DND-41 (cell line): ENCODE measurements at regions not wholly inside any gene's neighbourhood (a gene's known extent, or its start where the extent isn't known, plus 50 kb on each side); places are given as distances from the start of the nearest gene placed in this dataset.
A peak's percentile ranks its signal among the peaks of the same experiment; 100 is the strongest.

Experiments
- ATAC-seq: fragments of 200-7000 bp; cut with Tn5 transposase; 3 replicates; pipeline ENCODE4 v1.9.1; 2021; ENCODE audit warnings: low read depth; ENCODE audit not compliant: insufficient read depth
- DNase-seq: peaks from one replicate; pipeline ENCODE4 v3.0.0-alpha.2; 2020
- H2AFZ ChIP-seq: 2 replicates; pipeline ENCODE4 v1.6.0; 2012; ENCODE audit warnings: low read depth, low read length
- H3K27ac ChIP-seq: 2 replicates; pipeline ENCODE4 v1.5.1; 2012; ENCODE audit warnings: low read length, inconsistent platforms
- H3K27me3 ChIP-seq: fragments of 200-600 bp; sonication (generic); 2 replicates; pipeline ENCODE4 v1.6.0; 2012; ENCODE audit warnings: low read length, mild to moderate bottlenecking, inconsistent platforms; ENCODE audit not compliant: insufficient read depth, poor library complexity
- H3K36me3 ChIP-seq: 2 replicates; pipeline ENCODE4 v1.5.1; 2012; ENCODE audit warnings: low read length, inconsistent platforms; ENCODE audit not compliant: insufficient read depth
- H3K4me1 ChIP-seq: 2 replicates; pipeline ENCODE4 v1.5.1; 2012; ENCODE audit warnings: mild to moderate bottlenecking, low read length; ENCODE audit not compliant: insufficient read depth
- H3K4me2 ChIP-seq: 2 replicates; pipeline ENCODE4 v1.6.0; 2012; ENCODE audit warnings: mild to moderate bottlenecking, moderate library complexity, low read length, inconsistent platforms; ENCODE audit not compliant: insufficient read depth
- H3K4me3 ChIP-seq, 2 experiments: fragments of 200-600 bp in 1 of 2; shearing (Covaris generic) in 1 of 2; 2 replicates each; pipeline ENCODE4 v1.5.1; 2012 to 2016; ENCODE audit warnings: inconsistent platforms in 2 of 2, low read length in 2 of 2, mild to moderate bottlenecking in 2 of 2, low read depth in 1 of 2, moderate library complexity in 1 of 2
- H3K79me2 ChIP-seq: 2 replicates; pipeline ENCODE4 v1.6.0; 2012; ENCODE audit warnings: low read length, inconsistent platforms; ENCODE audit not compliant: insufficient read depth
- H3K9ac ChIP-seq: 2 replicates; pipeline ENCODE4 v1.6.0; 2012; ENCODE audit warnings: low read depth, mild to moderate bottlenecking, inconsistent platforms, low read length, moderate library complexity
- H3K9me3 ChIP-seq: 2 replicates; pipeline ENCODE4 v1.5.1; 2012; ENCODE audit warnings: low read length, moderate library complexity, mild to moderate bottlenecking, inconsistent platforms; ENCODE audit not compliant: insufficient read depth, severe bottlenecking
- H4K20me1 ChIP-seq: 2 replicates; pipeline ENCODE4 v1.6.0; 2012; ENCODE audit warnings: low read length; ENCODE audit not compliant: insufficient read depth
- EZH2 ChIP-seq: IDR thresholded peaks from 3 replicates; pipeline ENCODE4 v1.6.1; 2012; ENCODE audit warnings: borderline replicate concordance, low read depth, mild to moderate bottlenecking, moderate library complexity, low read length, inconsistent platforms; ENCODE audit not compliant: severe bottlenecking
- TF ChIP-seq, protein P1 (sequence below): IDR thresholded peaks from 2 replicates; pipeline ENCODE4 v1.5.1; 2012; ENCODE audit warnings: borderline replicate concordance, low read length, moderate library complexity, mild to moderate bottlenecking; ENCODE audit not compliant: poor library complexity, severe bottlenecking; ENCODE audit errors: extremely low read depth

DNA sequence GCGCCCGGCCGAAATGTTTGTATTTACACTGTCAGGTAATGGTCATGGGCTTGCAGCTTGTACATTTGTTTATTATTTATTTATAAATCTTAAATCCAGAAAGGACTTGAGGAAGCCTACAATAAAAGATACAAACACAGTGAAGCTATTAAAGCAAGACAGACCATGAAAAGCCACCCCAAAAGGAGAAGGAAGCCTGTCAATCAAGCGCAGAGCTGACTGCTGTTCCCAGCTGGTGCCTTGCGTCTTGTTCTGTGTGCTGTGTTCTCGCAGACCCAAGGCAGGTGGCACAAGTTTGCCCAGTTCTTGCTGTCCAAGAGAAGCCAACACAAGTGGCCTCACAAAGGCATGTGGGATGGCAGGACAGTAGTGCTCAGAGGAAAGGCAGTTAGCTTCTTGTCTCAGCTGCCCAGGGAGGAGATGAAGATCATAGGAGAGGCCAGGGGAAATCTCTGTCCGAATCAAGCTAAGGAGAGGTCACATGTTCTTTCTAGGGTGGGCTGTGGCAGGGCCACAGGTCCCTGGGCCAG is 73.2 kb downstream of the SLC25A47 start:
- Histone ChIP-seq H3K36me3 (peaks cover 3% of the 10 kb centered on the region; the same call in 1 of the 2 replicates), H3K9ac (no peak overlapping the region), H3K27me3 (no peaks in the 10 kb centered on the region), H2AFZ (no peak overlapping the region), H4K20me1 (no peaks in the 10 kb centered on the region), H3K4me2 (no peak overlapping the region), H3K4me3 (no peak overlapping the region), H3K79me2 (peaks cover 41% of the 10 kb centered on the region), H3K9me3 (no peaks in the 10 kb centered on the region), H3K27ac (0 out of 2 replicates have a peak overlapping the region, but pooled peaks have one; percentile 30), H3K4me1 (peaks cover 20% of the 10 kb centered on the region)
- DNase-seq (no peak), ATAC-seq (no peak)
- TF ChIP-seq EZH2, result no peak
- TF ChIP-seq, protein P1, sequence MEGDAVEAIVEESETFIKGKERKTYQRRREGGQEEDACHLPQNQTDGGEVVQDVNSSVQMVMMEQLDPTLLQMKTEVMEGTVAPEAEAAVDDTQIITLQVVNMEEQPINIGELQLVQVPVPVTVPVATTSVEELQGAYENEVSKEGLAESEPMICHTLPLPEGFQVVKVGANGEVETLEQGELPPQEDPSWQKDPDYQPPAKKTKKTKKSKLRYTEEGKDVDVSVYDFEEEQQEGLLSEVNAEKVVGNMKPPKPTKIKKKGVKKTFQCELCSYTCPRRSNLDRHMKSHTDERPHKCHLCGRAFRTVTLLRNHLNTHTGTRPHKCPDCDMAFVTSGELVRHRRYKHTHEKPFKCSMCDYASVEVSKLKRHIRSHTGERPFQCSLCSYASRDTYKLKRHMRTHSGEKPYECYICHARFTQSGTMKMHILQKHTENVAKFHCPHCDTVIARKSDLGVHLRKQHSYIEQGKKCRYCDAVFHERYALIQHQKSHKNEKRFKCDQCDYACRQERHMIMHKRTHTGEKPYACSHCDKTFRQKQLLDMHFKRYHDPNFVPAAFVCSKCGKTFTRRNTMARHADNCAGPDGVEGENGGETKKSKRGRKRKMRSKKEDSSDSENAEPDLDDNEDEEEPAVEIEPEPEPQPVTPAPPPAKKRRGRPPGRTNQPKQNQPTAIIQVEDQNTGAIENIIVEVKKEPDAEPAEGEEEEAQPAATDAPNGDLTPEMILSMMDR, result no peak

DNA sequence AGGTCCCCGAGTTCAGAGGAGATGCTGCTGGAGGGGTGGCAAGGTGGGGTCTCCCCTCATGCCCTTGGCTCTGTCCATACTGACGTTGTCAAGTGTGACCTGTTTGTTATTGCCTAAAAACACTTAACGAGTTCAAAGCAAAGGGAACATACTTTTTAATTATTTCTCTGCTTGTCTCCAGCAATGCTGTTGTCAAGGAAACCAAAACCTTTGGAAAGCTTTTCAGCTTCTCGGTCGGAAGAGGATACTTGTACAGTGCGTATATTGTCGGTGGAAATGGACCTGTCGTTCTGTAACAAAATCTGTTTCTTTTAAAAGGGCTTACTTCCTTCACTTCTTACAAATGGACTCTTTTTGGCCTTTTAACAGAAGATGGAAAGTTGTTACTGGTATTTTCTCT is 73.9 kb downstream of the SLC25A47 start:
- no peak overlapping the region for H3K9ac ChIP-seq
- peak overlapping the region; percentile 30; the same call in 1 of the 2 replicates for H3K27ac ChIP-seq
- no peaks in the 10 kb centered on the region for H4K20me1 ChIP-seq

DNA sequence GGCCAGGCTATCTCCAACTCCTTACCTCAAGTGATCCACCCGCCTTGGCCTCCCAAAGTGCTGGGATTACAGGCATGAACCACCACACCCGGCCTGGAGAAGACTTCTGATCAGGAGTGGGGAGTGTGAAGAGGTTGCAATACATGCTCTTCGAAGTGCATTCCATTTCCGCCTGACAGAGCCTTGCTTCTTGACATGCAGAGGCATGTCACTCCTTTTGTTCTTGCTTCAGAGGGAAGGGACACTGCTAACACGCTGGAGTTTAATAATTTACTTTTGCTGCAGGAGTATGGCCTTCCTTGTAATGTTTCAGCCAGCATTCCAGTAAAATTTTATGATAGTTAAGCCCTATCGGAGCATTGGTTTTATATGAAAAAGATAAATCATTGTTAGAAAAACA is 74.9 kb downstream of the SLC25A47 start:
- ATAC-seq, result no peak
- TF ChIP-seq, protein P1, result no peak
- no peak for TF ChIP-seq EZH2
- peaks cover 37% of the 10 kb centered on the region for H3K4me1 ChIP-seq
- no peak overlapping the region for H3K4me3 ChIP-seq
- H3K27ac ChIP-seq, result no peak overlapping the region
- H4K20me1 ChIP-seq, result no peaks in the 10 kb centered on the region
- no peak for DNase-seq
- H3K27me3 ChIP-seq, result no peaks in the 10 kb centered on the region
- peaks cover 36% of the 10 kb centered on the region for H3K79me2 ChIP-seq
- no peak overlapping the region for H3K4me2 ChIP-seq
- H3K9ac ChIP-seq, result no peak overlapping the region
- H3K36me3 ChIP-seq, result peaks cover 3% of the 10 kb centered on the region; the same call in 1 of the 2 replicates
- no peak overlapping the region for H2AFZ ChIP-seq
- H3K9me3 ChIP-seq, result no peaks in the 10 kb centered on the region

More for the DNA sequence above, 73.9 kb downstream of the SLC25A47 start:
- Histone ChIP-seq H3K4me2 (no peak overlapping the region), H3K4me1 (peaks cover 27% of the 10 kb centered on the region), H3K9me3 (no peaks in the 10 kb centered on the region), H2AFZ (no peak overlapping the region), H3K79me2 (peaks cover 41% of the 10 kb centered on the region), H3K4me3 (no peak overlapping the region), H3K27me3 (no peaks in the 10 kb centered on the region), H3K36me3 (peaks cover 3% of the 10 kb centered on the region; the same call in 1 of the 2 replicates)
- ATAC-seq, result no peak
- no peak for DNase-seq
- TF ChIP-seq, protein P1, result no peak
- no peak for TF ChIP-seq EZH2
